Calu3 (cell line): ENCODE measurements at regions not wholly inside any gene's neighbourhood (a gene's known extent, or its start where the extent isn't known, plus 50 kb on each side); places are given as distances from the start of the nearest gene placed in this dataset.

ENCODE experiments used
- BruUV-seq: library from RNA; stranded (reverse); fragments of 400-500 nt; replicated peaks from 2 replicates; lab custom pipeline; 2021; lab: Mats Ljungman, UMichigan
- CTCF ChIA-PET: fragments of 300-600 bp; sonication (Branson Sonifier 250); formaldehyde crosslinking; loops from one replicate; lab custom pipeline; 2022; ENCODE audit warnings: antibody characterized with exemption; lab: Charles Lee
- DNase-seq: peaks from one replicate; pipeline ENCODE4 v3.0.0; 2022
- H3K27ac Mint-ChIP-seq: one replicate; pipeline ENCODE4 v1.8.0; 2022; ENCODE audit warnings: mixed read lengths; ENCODE audit not compliant: unreplicated experiment
- H3K27me3 Mint-ChIP-seq: one replicate; pipeline ENCODE4 v1.8.0; 2022; ENCODE audit warnings: mixed read lengths; ENCODE audit not compliant: unreplicated experiment
- H3K36me3 Mint-ChIP-seq: one replicate; pipeline ENCODE4 v1.8.0; 2022; ENCODE audit warnings: mild to moderate bottlenecking, moderate library complexity, mixed read lengths; ENCODE audit not compliant: insufficient read depth, unreplicated experiment
- H3K4me1 Mint-ChIP-seq: one replicate; pipeline ENCODE4 v1.8.0; 2022; ENCODE audit warnings: mild to moderate bottlenecking, low read depth, mixed read lengths; ENCODE audit not compliant: unreplicated experiment
- H3K4me3 Mint-ChIP-seq: one replicate; pipeline ENCODE4 v1.8.0; 2022; ENCODE audit warnings: mild to moderate bottlenecking, low read depth, moderate library complexity, mixed read lengths; ENCODE audit not compliant: unreplicated experiment
- H3K9me3 Mint-ChIP-seq: one replicate; pipeline ENCODE4 v1.8.0; 2022; ENCODE audit warnings: low read depth, mixed read lengths; ENCODE audit not compliant: unreplicated experiment
- CTCF ChIP-seq: fragments of 200-600 bp; IDR thresholded peaks from one replicate; pipeline ENCODE4 v1.8.0; 2022; ENCODE audit warnings: antibody characterized with exemption; ENCODE audit not compliant: unreplicated experiment
- intact Hi-C: fragments of 100-400 bp; cut with micrococcal nuclease; formaldehyde crosslinking; loops from one replicate; pipeline ENCODE4 v1.10.0; 2022; ENCODE audit not compliant: unreplicated experiment

GRCh38 chr13:77986713-77987112, 68.1 kb upstream of the EDNRB start:
- intact Hi-C loops, result no loop called here
- CTCF ChIA-PET, result no interaction called here
- H3K9me3 Mint-ChIP-seq, result no peaks in the 10 kb centered on the region
- TF ChIP-seq CTCF, result no peak
- no peaks in the 10 kb centered on the region for H3K4me1 Mint-ChIP-seq
- no peak overlapping the region for H3K4me3 Mint-ChIP-seq
- DNase-seq, result no peak
- no peaks in the 10 kb centered on the region for H3K36me3 Mint-ChIP-seq
- H3K27me3 Mint-ChIP-seq, result no peaks in the 10 kb centered on the region
- no TSS peak for BruUV-seq
- no peak overlapping the region for H3K27ac Mint-ChIP-seq

- Mint-ChIP-seq H3K27me3 (no peaks in the 10 kb centered on the region), H3K9me3 (no peaks in the 10 kb centered on the region), H3K36me3 (no peaks in the 10 kb centered on the region), H3K4me1 (no peaks in the 10 kb centered on the region), H3K27ac (no peak overlapping the region), H3K4me3 (no peak overlapping the region)
- CTCF ChIA-PET, result no interaction called here
- intact Hi-C loops, result no loop called here
- no peak for DNase-seq
- TF ChIP-seq CTCF, result no peak
- BruUV-seq, result no TSS peak
These were observed 67.4 kb upstream of the EDNRB start for GRCh38 chr13:77985866-77986636.

GRCh38 chr13:77981281-77981881, 62.8 kb upstream of the EDNRB start:
- DNase-seq, result no peak
- CTCF ChIA-PET, result no interaction called here

GRCh38 chr13:77980592-77980991, 62.0 kb upstream of the EDNRB start:
- CTCF ChIA-PET, result no interaction called here
- no peaks in the 10 kb centered on the region for H3K4me1 Mint-ChIP-seq
- H3K27ac Mint-ChIP-seq, result peak overlapping the region; percentile 76
- no peaks in the 10 kb centered on the region for H3K27me3 Mint-ChIP-seq
- no peak for TF ChIP-seq CTCF
- H3K36me3 Mint-ChIP-seq, result no peaks in the 10 kb centered on the region
- H3K4me3 Mint-ChIP-seq, result no peak overlapping the region
- no peaks in the 10 kb centered on the region for H3K9me3 Mint-ChIP-seq
- no peak for DNase-seq
- BruUV-seq, result no TSS peak
- intact Hi-C loops, result no loop called here

More at GRCh38 chr13:77981281-77981881, 62.8 kb upstream of the EDNRB start:
- Mint-ChIP-seq H3K4me3 (no peak overlapping the region), H3K4me1 (no peaks in the 10 kb centered on the region), H3K36me3 (no peaks in the 10 kb centered on the region), H3K27me3 (no peaks in the 10 kb centered on the region), H3K27ac (no peak overlapping the region), H3K9me3 (no peaks in the 10 kb centered on the region)
- intact Hi-C loops, result no loop called here
- no TSS peak for BruUV-seq
- TF ChIP-seq CTCF, result no peak
